ENCODE measurements at regions not wholly inside any gene's neighbourhood (a gene's known extent, or its start where the extent isn't known, plus 50 kb on each side); places are given as distances from the start of the nearest gene placed in this dataset.

- DNase-seq (ENCODE audit: low spot score) = no peak
Observed at GRCh38 chr10:88207121-88207546, 343.7 kb downstream of the PTEN start.

DNA sequence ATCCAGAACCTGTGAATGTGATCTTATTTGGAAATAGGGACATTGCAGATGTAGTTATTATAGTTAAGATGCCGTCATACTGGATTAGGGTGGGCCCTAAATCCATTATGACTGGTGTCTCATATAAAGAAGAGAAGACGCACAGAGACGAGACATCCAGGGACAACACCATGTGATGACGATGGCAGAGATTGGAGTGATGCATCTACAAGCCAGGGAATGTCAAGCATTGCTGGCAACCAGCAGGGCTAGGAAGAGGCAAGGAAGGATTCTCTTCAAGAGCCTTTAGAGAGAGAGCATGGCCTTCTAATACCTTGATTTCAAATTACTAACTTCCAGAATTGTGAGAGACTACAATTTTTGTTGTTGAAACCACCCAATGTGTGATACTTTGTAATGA lies 345.8 kb downstream of the PTEN start:
- no peak for DNase-seq (ENCODE audit: low spot score)

- DNase-seq (ENCODE audit: low spot score) = no peak
Observed at GRCh38 chr10:88209837-88210561, 346.6 kb downstream of the PTEN start.

GRCh38 chr10:88211230-88211629 lies 347.8 kb downstream of the PTEN start:
- DNase-seq (ENCODE audit: low spot score) = no peak

DNA sequence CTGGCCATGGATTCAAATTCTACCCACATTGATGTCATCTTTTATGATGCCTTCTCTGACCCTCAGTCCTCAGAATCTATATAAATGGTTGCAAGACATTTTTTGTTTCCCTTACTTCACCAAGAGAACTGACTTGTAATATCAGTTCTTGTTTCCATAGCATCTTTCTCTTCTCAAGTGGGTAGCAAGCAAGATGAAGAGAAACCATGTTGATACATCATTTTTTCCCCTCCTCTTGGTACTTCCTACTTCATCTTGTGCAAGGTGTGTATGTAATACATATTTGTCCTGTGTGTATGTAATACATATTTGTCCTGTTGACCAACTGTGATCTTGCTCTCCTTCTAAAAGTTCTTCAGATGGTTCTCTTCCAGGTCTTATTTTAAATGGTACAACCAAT lies 348.6 kb downstream of the PTEN start:
- DNase-seq (ENCODE audit: low spot score) = no peak

DNA sequence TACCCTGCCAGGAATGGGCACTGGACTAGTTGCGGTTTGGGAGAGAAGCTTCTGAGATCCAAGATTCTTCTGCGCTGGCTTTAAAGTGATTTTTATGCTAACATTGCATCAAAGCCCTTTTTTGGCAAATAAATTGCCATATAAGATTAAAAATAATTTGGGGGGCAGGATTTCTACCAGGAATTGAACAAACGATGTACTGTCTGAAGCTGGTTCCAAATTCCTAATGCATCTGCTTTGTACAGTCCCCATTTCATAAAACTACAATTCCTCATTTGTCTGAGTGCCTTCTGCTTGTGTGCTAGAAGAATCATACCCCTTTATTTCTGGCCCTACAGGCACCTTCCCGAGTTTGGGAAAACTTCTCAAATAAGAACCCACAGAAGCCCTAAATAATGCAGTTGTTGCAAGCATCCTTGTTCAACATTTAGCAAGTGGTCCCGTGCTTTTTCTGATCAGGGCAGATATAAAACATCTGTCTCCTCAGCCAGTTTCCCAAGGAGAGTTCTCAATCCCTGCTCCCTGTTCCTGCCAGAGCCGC lies 349.7 kb downstream of the PTEN start:
- no peak for DNase-seq (ENCODE audit: low spot score)

DNA sequence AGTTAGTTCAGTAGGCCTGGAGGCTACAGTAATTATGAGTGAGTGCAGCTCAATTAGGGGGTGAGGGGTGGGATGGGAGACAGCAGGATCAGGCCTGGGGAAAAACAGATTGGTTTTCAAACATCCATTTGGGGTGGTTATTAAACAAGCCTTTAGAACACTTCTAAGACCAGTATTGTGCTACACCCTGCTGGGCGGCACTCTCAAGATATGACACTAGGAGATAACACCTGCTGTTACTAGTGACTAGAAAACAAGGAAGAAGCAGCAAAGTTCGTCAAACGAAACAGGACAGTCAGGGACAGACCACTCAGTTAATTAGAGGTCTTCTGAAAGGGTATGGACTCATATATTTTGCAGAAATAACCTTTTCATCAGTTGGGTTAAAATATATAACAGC lies 353.6 kb downstream of the PTEN start:
- no peak for DNase-seq (ENCODE audit: low spot score)

DNA sequence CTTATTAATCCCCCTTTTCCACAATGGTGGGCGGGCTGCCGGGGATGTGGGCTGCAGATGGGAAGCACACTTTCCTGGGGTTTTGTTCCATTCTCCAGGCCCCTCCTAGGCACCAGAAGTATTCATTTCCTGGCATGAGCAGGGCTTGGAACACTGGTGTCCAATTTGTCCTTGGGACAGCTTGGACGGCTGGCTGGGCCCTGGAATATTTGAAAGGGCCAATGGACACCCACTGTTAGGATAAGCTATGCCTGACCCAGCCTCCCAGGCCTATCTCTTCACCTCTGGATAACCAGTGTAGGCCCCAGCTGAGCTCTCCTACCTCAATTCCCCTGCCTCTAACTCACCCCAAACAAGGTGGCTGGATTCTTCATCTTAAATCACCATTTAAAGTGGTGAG lies 354.9 kb downstream of the PTEN start:
- DNase-seq (ENCODE audit: low spot score) = no peak

GRCh38 chr10:88219753-88220152 lies 356.3 kb downstream of the PTEN start:
- DNase-seq (ENCODE audit: low spot score) = no peak

- DNase-seq (ENCODE audit: low spot score) = no peak
Observed at GRCh38 chr10:88221010-88221973, 357.9 kb downstream of the PTEN start.

- no peak for DNase-seq (ENCODE audit: low spot score)
Observed at GRCh38 chr10:88222881-88223280, 359.5 kb downstream of the PTEN start.
